ENCODE measurements at regions not wholly inside any gene's neighbourhood (a gene's known extent, or its start where the extent isn't known, plus 50 kb on each side); places are given as distances from the start of the nearest gene placed in this dataset.

DNA sequence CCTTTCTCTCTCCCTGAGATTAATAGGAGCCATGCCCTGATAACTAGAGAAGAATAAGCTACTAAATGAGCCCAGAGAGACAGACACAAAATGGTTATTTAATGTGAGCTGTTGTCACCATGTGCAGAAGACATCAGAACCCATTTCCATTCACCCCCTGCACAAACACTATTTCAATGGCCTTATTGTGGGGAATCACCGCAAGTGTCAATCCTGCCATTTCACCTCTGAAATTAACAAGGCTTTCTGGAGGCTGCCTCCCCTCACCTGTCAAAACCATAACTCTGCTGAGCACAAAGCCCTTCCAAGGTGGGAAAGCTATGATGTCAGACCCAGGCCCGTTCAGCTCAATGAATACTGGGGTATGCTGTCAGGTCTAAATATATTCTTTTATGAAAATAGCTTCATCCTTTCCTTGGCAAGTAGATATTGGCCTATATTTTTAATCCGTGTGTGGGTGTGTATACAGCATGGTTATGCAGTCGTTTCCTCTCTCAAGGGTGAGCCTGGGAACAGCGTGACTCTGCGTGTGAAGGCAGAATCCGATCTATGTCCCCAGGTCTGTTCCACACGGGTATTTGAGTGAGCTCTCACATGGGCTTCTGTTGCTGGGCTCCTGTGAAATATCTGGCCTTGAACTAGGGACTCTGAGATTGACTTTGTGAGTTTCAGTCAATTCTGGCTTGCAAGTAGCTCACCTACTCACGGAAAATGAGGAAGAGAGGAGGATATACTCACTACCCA, 266.3 kb downstream of the FBXW7 start:
- no peak for DNase-seq (ENCODE audit: low read depth)

DNA sequence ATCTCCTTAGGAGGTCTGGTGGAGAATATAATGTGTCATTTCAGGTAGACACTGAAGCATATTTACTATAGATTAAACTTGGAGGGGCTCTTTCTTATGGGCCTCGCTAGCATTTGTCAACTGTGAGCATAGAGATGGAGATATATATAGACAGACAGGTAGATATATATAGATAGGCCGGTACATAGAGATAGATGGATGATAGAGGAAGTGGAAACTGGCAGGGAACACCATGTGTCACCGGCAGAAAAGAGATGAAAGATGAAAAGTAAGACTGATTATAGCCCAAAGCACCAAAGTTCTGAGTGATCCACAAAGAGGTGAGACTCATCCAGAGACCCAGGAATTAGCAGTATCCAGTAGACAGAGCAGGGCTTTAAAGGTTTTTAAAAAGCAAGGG, 268.1 kb downstream of the FBXW7 start:
- DNase-seq (ENCODE audit: low read depth) = no peak

DNA sequence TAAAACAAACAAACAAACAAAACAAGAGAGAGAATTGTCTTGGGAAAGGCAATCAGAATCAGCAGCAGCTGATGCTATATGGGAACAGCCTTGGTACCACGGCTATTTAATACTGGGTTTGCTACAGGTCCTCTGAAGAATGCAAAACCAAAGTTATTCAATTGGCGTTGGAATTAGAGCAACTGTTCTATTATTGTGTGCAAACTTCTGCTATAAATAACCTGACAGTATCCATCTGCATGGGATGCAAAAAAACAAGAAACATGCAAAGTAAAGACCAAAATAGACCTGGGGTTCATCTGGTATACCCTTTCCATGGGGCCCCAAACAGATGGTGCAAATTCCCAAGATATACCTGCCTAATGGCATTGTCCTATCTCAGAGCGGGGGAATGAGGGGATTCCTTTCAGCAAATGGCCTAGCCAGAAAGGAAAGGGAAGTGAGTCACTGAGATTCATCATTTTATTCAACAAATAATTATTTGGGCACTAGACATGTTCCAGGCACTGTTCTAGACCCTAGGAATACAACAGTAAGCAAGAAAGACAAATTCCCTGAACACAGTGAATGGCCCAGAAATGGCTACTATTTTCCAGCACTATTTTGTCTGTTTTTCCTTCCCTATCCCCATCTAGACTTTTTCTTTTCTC, 268.9 kb downstream of the FBXW7 start:
- no peak for DNase-seq (ENCODE audit: low read depth)

DNA sequence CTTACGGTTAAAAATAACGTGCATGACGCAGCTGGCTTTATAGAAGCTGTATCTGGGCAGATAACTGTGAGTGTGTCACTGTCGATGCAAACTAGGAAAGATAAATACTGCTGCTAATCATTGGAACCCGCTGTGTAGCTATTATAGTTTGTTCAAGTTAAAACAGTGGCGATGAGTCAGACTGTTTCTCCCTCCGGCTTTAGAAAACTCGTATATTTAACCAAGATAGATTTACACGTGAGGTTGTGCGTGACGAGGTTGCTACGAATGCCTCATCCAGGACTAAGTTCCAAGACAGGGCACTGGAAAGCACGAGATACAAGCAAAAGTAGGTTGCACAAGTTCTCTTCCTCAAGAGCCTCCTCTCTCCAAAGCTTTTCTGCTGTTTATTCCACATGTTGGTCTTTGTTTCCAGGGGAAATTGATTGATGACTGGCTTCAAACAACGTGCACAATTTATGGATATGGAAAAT, 270.7 kb downstream of the FBXW7 start:
- no peak for DNase-seq (ENCODE audit: low read depth)

DNA sequence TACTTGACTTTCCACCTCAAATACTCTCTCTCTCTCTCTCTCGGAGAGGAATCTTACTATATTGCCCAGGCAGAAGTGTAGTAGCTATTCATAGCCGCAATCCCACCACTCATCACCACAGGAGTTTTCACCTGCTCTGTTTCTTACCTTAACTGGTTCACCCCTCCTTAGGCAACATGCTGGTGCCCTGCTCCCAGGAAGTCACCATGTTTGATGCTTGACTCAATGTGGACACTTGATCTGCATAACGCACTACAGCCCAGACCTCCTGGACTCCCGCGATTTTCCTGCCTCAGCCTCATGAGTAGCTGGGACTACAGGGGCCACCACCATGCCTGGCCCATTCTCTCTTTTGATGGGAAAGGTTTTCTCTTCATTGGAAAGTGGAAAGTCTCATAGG, 271.8 kb downstream of the FBXW7 start:
- no peak for DNase-seq (ENCODE audit: low read depth)

DNA sequence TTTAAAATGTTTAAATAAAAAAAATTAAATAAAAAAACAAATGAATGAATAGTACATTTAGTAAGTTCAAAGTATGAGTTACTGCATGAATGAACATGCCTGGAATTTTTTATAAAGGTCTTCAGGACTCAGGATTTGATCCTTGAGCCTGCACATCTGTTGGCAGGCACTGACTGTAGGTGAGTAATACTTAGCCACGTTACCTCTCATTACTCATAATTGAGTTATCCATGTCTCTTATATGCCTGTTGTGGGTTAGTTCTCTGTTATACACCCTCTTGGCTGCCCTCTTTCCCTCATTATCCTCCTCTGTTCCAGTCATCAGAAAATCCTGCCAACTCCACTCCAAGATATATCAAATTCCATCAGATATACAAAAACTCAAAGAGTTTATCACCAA, 276.0 kb downstream of the FBXW7 start:
- DNase-seq (ENCODE audit: low read depth) = no peak

DNA sequence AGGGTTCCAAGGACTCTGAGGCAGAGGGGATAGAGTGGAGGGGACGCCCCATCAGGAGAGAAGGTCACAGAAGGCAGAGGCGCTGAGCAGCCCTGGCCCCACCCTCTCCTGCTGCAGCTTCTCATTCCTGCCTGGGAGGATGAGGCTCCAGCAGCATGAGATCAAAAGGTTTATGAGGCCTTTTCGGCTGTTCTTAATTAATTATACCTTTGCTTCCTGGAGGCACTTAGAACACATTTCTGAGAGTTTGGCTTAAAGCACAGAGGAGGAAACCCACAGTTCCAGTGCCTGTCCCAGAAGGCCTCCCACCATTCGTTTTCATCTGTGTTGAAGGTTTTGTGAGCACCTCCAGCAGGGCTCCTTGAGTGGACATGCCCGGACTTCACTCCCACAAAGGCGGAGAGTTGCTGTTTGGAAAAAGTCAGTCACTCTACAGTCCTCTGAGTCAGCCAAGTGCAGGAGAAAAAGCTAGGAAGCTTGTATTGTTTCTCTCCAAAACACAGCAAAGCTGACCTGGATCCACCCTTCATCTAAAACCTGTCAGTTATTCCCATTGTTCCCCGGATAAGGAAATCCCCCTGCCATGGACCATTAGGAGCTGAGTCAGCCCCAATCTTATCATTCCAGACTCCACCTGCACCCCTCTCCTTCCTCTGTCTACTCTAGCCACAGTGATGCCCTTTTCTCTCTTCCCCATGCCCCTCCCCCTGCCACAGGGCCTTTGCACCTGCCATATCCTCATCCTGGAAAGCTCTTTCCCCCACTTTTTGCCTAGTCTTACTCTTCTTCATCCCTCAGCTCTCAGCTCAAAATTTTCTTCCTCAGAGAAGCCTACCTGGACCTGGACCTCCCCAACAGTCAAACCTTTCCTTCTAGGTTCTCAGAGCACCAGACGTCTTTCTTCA, 276.8 kb downstream of the FBXW7 start:
- DNase-seq (ENCODE audit: low read depth) = no peak

DNA sequence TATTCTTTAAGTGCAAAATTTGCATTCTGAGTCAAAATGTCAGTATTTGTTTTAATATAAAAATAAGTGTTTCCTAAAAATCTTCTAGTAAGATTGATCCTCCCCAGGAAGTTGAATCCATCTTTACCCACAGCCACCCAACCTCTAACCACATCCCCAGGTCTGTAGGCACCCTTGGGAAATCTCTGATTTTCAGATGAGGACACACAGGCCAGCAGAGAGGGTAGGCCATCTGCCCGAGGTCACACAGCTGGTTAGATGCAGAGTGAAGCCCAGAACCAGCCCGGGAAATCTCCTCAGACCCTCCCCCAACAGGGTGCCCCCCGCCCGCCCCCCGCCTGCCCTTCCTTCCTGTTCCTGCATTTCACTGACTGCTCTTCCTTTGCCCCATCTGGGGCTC, 277.5 kb downstream of the FBXW7 start:
- no peak for DNase-seq (ENCODE audit: low read depth)

DNA sequence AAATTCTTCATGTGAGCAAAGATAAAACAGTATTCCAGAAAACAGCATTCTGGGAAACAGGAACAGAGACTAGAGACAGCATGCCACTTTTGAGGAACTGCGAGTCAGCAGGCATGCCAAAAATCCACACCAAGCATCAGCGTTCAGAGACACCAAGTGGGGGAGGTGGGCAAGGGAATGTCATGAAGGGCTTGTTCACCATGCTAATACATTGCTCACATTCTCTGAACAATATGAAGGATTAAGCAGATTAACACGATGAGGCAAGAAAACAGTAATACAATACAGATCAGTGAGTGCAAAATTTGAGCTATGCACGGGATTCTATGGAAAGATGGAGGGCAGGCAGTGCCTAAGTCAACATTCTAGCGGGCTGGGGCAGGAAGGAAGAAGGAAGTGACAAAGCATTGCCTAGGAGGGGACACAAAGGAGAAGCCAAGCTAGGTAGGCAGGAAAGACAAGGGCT, 278.3 kb downstream of the FBXW7 start:
- DNase-seq (ENCODE audit: low read depth) = no peak

DNA sequence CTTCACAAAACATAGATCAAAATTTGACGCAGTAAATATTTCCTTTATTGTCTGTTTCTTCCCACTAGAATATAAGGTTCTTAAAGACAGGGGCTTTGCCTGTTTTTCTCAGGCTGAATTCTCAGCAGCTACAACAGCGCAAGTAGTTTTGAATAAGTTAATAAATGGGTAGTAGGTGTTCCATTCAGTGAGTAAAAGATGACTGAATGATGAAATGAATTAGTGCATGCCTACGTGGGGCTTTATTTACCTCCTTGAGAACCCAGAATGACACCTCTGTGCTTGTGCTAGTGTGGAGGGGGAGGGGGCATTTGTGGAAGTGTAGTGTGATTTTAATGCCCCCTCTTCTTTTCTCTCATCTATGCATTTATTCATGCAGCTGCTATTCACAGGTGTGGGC, 278.9 kb downstream of the FBXW7 start:
- no peak for DNase-seq (ENCODE audit: low read depth)

DNA sequence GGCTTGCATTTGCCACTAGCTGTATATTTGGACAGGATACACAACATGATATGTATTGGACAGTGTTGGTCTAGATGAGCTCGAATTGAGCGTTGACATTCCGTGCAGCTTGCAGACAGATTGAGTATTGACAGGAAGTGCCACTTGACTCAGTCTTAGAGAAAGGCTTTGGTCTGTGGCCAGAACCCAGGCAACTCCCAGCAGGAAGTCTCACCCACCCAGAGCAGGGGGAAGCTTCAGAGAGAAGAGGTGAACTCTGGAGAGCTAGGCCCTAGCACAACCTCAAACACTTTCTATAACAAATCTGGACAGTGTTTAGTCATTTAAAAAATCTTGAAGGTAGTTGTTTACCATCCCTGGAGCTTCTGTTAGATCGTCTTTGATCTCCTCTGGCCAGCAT, 280.5 kb downstream of the FBXW7 start:
- DNase-seq (ENCODE audit: low read depth) = peak; percentile 41

DNA sequence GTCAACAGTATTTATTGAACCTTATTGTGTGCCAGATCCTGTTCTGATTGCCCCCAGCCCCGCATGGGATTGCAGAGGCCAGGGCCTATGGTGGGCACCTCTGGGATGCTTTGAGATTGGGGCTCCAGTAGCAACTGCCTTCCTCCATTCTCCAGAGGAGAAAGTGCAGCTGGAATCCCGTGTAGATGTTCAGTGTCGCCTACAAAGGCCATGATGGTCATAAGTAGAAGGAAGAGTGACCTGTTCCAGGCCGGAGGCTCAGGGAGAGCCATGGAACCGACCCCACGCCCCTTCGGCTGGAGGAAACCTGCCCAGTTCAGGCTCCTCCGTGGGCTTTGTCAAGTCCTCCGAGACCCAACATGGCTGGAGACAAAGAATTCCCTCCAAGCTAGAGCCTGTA, 287.5 kb downstream of the FBXW7 start:
- DNase-seq (ENCODE audit: low read depth) = no peak

DNA sequence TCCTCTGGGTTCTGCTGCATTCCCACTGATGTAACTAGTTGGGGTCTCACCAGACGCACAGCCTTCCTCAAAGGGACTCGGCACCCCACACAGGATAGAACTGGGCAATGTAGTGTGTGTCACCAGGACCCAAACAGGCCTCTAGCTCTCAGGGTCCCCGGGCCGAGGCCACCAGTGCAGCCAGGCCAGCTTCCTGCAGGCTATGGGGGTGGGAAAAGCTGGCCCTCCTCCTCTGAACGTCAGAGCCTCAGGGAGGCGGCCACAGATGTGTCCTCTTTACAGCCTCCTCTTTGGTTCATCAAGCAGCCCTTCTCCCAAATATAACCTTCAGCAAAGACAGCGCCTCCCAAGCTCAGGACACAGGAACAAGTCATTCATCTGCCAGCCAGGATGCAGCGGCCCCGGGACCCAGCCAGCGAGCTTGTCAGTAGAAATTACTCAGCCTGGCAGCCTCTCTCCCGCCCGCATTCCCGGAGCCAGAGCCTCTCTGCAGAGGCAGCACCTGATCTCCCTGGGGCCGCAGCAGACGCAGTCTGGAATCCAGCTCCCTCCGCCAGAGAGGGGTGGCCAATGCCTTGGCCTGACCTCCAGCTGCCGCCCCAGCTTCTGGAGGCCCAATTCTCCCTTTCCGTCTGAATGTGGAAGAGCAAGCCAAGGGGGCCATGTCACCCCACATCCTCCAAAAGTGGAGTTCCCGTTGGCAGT, 288.5 kb downstream of the FBXW7 start:
- DNase-seq (ENCODE audit: low read depth) = no peak

DNA sequence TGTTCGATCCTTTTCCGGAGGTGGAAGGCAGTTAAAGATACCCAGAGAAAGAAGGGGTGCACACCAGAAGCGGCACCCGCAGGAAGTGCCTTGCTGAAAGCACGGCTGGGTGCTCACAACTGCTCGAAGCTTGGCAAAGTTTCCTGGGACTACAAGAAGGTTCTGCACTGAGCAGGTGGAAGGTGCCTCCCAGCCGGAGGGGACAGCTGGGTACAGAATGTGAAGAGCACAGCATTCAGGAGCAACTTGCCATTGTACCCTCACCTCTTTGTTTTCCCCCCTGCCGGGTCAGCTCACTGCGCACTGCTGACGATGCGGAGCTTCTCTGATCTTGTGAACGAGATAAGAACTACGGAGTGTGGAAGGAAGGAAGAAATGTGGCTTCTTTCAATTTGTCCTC, 289.2 kb downstream of the FBXW7 start:
- DNase-seq (ENCODE audit: low read depth) = no peak

DNA sequence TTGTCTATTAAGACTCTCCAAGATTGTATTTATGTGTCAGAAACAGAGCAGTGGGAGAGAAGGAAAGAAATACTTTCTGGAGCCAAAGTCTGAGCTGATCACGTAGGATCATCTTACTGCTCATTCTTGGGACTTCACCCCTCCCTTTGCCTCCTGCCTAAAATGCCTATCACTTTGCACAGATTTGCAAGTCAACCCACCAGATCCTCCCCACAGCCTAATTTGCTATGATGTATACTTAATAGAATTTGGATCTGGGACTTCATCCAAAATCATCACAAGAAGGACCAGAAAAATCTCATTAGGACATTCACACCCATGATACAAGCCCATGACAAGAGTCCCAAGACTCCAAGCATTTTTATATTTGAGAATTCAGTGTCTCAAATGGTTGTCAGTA, 290.2 kb downstream of the FBXW7 start:
- no peak for DNase-seq (ENCODE audit: low read depth)

DNA sequence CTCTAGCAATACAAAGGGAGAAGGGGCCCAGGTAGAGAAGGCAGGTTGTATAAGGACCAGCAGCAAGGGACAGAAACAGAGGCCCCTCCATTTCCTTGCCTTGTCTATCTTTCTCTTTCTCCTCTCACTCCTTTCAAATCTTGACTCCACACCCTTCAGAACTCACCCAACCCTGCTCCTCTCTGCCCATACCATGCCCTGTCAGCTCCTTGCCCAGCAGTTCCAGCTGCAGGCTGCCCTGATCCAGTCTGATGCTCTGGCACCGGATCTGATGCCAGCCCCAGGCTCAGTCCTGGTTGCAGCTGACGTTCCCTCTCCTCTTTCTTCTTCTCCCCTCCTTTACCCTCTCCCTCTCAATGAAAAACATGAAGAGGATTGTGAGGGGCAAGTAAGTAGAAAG, 291.2 kb downstream of the FBXW7 start:
- no peak for DNase-seq (ENCODE audit: low read depth)

DNA sequence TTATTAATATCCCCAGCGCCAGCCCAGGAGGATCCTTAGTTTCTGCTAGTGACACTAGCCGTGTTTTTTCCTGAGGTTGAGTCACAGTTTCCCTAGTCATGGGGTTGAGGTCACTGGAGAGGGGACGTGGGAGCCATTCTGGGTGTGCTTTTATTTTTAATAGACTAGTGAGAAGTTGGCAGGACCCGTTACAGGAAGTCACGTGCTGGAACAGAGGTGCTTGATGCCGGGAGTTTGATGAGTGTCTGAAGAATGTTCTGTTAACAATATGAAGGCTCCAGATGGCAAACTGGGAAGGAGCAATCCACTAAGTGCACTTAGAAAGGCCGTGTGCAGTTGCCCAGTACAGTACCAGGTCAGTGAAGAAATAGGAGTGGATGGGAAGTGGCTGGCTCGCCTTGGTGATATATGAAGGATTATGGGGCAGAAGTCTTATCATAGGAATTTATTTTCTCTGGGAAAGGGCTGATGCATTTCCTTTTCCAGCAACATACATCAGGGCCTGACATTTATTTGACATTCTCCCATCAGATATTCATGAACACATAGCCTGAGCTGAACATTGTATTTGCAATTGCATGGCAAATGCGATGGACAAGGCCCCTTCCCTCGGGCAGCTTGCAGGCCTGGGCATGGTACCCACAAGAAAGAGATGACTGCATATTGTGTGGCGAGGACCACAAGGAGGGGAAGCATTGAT, 291.8 kb downstream of the FBXW7 start:
- no peak for DNase-seq (ENCODE audit: low read depth)

DNA sequence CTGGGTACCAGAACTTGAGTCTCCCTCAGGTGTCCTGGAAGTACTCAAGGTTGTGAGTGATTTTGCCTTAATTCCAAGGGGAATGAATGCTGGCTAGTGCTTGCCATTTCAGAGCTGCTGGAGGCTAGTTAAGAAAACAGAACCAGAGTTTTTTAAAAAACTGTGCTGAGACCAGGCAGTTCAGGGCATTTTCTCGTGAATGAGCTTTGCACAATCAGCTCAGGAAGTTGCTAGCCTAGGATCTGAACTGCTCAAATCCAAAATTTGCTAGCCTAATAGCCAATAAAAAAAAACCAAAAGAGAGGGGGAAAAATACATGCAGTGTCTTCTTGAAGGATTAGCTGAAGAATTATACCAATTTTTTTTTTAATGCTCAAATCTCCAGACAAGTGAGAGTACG, 292.7 kb downstream of the FBXW7 start:
- DNase-seq (ENCODE audit: low read depth) = no peak

DNA sequence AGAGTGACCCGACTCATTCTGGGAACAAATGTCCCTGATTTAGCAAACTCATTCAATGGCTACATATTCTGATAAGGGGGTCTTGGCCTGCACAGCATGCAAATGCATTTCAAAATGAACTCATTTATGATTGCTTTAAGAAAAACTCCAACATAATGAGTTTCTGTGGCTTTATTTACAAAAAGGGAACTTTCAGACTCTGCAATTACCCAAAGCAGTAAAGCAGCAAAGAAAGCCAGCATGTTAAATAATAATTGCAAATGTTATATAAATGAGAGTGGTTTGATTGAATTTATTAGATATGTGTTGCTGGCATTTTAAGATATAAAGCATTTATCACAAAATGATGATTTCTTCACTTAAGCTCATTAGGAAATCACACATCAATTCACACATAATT, 295.7 kb downstream of the FBXW7 start:
- no peak for DNase-seq (ENCODE audit: low read depth)

DNA sequence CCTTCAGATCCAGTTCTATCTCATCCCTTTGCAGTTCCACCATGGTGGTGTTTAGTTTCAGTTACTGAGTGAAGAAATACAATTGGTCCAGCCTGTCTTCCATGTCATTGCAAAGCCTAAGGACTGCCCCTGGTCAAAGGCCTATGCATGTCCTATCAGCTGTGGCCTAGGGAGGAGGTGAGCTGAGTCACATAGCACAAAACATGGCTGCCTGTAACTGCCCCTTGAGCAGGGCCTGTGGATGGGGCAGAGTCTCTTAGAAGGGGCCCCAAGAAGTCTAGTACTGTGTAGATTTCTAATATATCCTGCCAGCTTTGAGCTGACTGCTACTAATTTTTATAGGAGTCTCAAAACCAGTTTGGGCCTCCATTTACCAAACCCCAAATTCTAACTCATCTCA, 296.7 kb downstream of the FBXW7 start:
- no peak for DNase-seq (ENCODE audit: low read depth)

DNA sequence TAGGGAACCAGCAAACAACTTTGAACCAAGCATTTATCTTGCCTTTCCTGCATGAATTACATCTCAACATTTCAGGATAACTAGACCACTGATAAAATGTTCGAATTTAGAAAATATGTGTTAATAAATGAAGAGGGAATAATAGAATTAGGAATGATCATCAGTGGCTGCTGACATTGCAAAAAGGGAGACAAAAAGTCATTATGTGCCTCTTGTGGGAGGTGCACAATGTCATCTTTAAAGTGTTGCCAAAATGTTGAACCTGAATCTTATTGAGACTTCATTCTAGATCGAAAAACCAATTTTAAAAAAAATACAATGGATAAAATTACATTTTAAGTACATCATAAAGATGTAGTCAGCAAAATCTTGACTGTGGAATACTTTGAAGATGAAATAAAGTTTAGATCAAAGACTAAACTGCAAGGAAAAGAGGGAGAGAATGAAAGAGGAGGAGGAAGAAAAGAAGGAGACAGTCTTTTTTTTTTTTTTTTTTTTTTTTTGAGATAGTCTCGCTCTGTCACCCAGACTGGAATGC, 299.3 kb downstream of the FBXW7 start:
- DNase-seq (ENCODE audit: low read depth) = no peak
